OCI-LY7 (cell line): ENCODE measurements at regions not wholly inside any gene's neighbourhood (a gene's known extent, or its start where the extent isn't known, plus 50 kb on each side); places are given as distances from the start of the nearest gene placed in this dataset.
"Not testable (repeated sequence)": the region's sequence is repeated elsewhere in the genome, so short reads cannot be mapped to it uniquely, and the experiment has no call there.

Source experiments
- BruUV-seq: library from RNA; stranded (reverse); fragments of 400-500 nt; replicated peaks from 2 replicates; lab custom pipeline; 2021; lab: Mats Ljungman, UMichigan
- CTCF ChIA-PET: fragments of 300-600 bp; sonication (Branson Sonifier 250); formaldehyde crosslinking; loops from one replicate; lab custom pipeline; 2022; ENCODE audit warnings: antibody characterized with exemption; ENCODE audit not compliant: unreplicated experiment; lab: Charles Lee
- POLR2A ChIA-PET: fragments of 300-600 bp; sonication (Branson Sonifier 250); formaldehyde crosslinking; loops from one replicate; lab custom pipeline; 2022; ENCODE audit warnings: antibody characterized with exemption; lab: Charles Lee
- DNase-seq: peaks from one replicate; pipeline ENCODE4 v3.0.0-alpha.2; 2015; ENCODE audit warnings: low spot score
- H2AFZ ChIP-seq: fragments of 200-600 bp; sonication (generic), shearing (Covaris generic); 2 replicates; pipeline ENCODE4 v1.6.1; 2014; ENCODE audit warnings: mild to moderate bottlenecking, antibody characterized with exemption, low read length, moderate library complexity
- H3K27ac ChIP-seq: fragments of 200-600 bp; sonication (generic); 2 replicates; pipeline ENCODE4 v1.5.1; 2014; ENCODE audit warnings: mixed run types, low read depth, mild to moderate bottlenecking, moderate library complexity, low read length, inconsistent platforms; ENCODE audit not compliant: poor library complexity, severe bottlenecking
- H3K36me3 ChIP-seq: fragments of 200-600 bp; sonication (generic); 2 replicates; pipeline ENCODE4 v1.6.1; 2014; ENCODE audit warnings: mild to moderate bottlenecking, antibody characterized with exemption, low read length, moderate library complexity, mixed read lengths; ENCODE audit not compliant: insufficient read depth
- H3K4me1 ChIP-seq: fragments of 200-600 bp; sonication (generic); 2 replicates; pipeline ENCODE4 v1.5.1; 2014; ENCODE audit warnings: mild to moderate bottlenecking, low read length; ENCODE audit not compliant: insufficient read depth, poor library complexity, severe bottlenecking
- H3K4me2 ChIP-seq: fragments of 200-600 bp; sonication (generic); 2 replicates; pipeline ENCODE4 v1.6.1; 2014; ENCODE audit warnings: mild to moderate bottlenecking, low read length
- H3K4me3 ChIP-seq: fragments of 200-600 bp; sonication (generic); 2 replicates; pipeline ENCODE4 v1.5.1; 2014; ENCODE audit warnings: mild to moderate bottlenecking, low read depth, low read length; ENCODE audit not compliant: poor library complexity, severe bottlenecking
- H3K79me2 ChIP-seq: fragments of 200-600 bp; sonication (generic); 2 replicates; pipeline ENCODE4 v1.6.1; 2016; ENCODE audit warnings: low read depth, mild to moderate bottlenecking, low read length, moderate library complexity, mixed read lengths; ENCODE audit not compliant: insufficient read depth
- H3K9me2 ChIP-seq: fragments of 200-600 bp; sonication (generic); 2 replicates; pipeline ENCODE4 v1.6.1; 2016; ENCODE audit warnings: mild to moderate bottlenecking, low read length, mixed read lengths; ENCODE audit not compliant: insufficient read depth
- H3K9me3 ChIP-seq: fragments of 200-600 bp; sonication (generic); 2 replicates; pipeline ENCODE4 v1.6.1; 2014; ENCODE audit warnings: mild to moderate bottlenecking, mixed run types, low read length, mixed read lengths
- H4K20me1 ChIP-seq: fragments of 200-600 bp; sonication (generic); 2 replicates; pipeline ENCODE4 v1.6.1; 2014; ENCODE audit warnings: mild to moderate bottlenecking, antibody characterized with exemption, low read length, moderate library complexity, mixed read lengths; ENCODE audit not compliant: insufficient read depth
- EZH2phosphoT487 ChIP-seq: fragments of 200-600 bp; sonication (generic); IDR thresholded peaks from 2 replicates; pipeline ENCODE4 v1.6.1; 2018; ENCODE audit warnings: low read depth, borderline replicate concordance, mild to moderate bottlenecking, mixed run types, antibody characterized with exemption, low read length, moderate library complexity, mixed read lengths
- intact Hi-C: fragments of 100-400 bp; cut with micrococcal nuclease; formaldehyde crosslinking; loops from one replicate; pipeline ENCODE4 v1.10.0; 2022; ENCODE audit not compliant: unreplicated experiment
- TF ChIP-seq, protein P1 (sequence below): fragments of 200-600 bp; sonication (generic); conservative IDR thresholded peaks from 2 replicates; pipeline ENCODE4 v1.5.1; 2014; ENCODE audit warnings: mild to moderate bottlenecking, antibody characterized with exemption, low read length, moderate library complexity, mixed read lengths

DNA sequence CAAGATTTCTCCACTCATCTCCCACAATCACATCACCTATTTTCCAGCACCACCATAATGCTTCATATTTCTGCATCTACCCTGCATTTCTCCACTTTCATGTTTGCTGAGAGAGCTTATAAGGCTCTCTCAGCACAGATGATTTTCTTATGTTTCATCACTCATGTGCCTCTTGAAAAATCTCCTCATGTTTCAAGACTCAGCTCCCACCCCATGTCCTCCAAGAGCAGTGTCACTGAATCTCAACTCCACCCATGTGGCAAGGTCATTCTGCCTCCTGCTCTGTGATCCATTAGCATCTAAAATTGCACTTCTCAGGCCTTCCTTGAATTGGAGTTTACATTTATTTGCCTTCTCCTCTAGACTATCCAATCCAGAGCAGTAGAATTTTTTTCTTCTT lies 178.7 kb upstream of the IRAK1BP1 start:
- POLR2A ChIA-PET, result no interaction called here
- CTCF ChIA-PET, result no interaction called here

DNA sequence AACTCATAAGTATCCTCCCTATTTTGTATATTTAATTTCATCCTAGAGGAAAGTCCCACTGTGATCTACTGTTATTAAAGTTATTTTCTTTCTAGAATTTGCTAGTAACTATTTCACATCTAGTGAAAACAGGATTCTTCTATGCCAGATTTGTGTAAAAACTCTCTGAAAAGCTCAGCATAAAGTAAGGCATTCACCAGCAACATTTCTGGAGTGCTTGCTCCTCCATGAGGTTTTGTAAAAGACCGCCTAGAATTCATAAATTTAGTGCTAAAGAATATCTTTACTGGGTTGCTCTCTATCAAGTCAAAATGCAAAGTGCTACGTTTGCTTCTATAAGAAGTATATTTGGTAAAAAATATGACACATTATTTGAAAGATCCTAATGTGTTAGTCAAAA lies 173.5 kb upstream of the IRAK1BP1 start:
- DNase-seq, result no peak
- POLR2A ChIA-PET, result interaction anchor here (0.7 to 1.2 kb wide), 2 partner anchors 15 to 32 kb away, joined by 3 read pairs; no protein-coding TSS in a partner anchor
- Histone ChIP-seq H3K79me2 (no peaks in the 10 kb centered on the region), H3K4me2 (no peak overlapping the region), H2AFZ (no peak overlapping the region), H3K36me3 (no peaks in the 10 kb centered on the region), H3K9me3 (no peaks in the 10 kb centered on the region), H3K27ac (no peak overlapping the region), H3K4me1 (no peaks in the 10 kb centered on the region), H3K9me2 (no peaks in the 10 kb centered on the region), H3K4me3 (no peak overlapping the region), H4K20me1 (no peaks in the 10 kb centered on the region)
- intact Hi-C loops, result no loop called here
- CTCF ChIA-PET, result no interaction called here
- TF ChIP-seq EZH2phosphoT487, result no peak
- TF ChIP-seq, protein P1, sequence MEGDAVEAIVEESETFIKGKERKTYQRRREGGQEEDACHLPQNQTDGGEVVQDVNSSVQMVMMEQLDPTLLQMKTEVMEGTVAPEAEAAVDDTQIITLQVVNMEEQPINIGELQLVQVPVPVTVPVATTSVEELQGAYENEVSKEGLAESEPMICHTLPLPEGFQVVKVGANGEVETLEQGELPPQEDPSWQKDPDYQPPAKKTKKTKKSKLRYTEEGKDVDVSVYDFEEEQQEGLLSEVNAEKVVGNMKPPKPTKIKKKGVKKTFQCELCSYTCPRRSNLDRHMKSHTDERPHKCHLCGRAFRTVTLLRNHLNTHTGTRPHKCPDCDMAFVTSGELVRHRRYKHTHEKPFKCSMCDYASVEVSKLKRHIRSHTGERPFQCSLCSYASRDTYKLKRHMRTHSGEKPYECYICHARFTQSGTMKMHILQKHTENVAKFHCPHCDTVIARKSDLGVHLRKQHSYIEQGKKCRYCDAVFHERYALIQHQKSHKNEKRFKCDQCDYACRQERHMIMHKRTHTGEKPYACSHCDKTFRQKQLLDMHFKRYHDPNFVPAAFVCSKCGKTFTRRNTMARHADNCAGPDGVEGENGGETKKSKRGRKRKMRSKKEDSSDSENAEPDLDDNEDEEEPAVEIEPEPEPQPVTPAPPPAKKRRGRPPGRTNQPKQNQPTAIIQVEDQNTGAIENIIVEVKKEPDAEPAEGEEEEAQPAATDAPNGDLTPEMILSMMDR, result no peak
- no TSS peak for BruUV-seq

More for the DNA sequence above, 178.7 kb upstream of the IRAK1BP1 start:
- H3K4me3 ChIP-seq, result no peak overlapping the region
- no peaks in the 10 kb centered on the region for H3K9me2 ChIP-seq
- no peak overlapping the region for H3K27ac ChIP-seq
- H2AFZ ChIP-seq, result no peak overlapping the region
- no peak overlapping the region for H3K4me2 ChIP-seq
- TF ChIP-seq, protein P1, result no peak
- no peak for TF ChIP-seq EZH2phosphoT487
- H3K79me2 ChIP-seq, result no peaks in the 10 kb centered on the region
- no TSS peak for BruUV-seq
- no peak for DNase-seq
- H3K4me1 ChIP-seq, result no peaks in the 10 kb centered on the region
- no peaks in the 10 kb centered on the region for H3K36me3 ChIP-seq
- no peaks in the 10 kb centered on the region for H3K9me3 ChIP-seq
- intact Hi-C loops, result no loop called here
- H4K20me1 ChIP-seq, result no peaks in the 10 kb centered on the region

DNA sequence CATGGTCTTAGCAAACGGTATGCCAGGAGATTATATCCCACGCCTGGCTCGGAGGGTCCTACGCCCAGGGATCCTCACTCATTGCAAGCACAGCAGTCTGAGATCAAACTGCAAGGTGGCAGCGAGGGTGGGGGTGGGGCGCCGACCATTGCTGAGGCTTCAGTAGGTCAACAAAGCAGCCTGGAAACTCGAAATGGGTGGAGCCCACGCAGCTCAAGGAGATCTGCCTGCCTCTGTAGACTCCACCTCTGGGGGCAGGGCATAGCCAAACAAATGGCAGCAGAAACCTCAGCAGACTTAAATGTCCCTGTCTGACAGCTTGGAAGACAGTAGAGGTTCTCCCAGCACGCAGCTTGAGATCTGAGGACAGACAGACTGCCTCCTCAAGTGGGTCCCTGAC lies 172.7 kb upstream of the IRAK1BP1 start:
- CTCF ChIA-PET, H3K36me3 ChIP-seq, BruUV-seq, H3K9me2 ChIP-seq, H3K4me1 ChIP-seq, POLR2A ChIA-PET, H2AFZ ChIP-seq, H3K4me3 ChIP-seq, H3K79me2 ChIP-seq, intact Hi-C loops, H4K20me1 ChIP-seq, H3K4me2 ChIP-seq, H3K9me3 ChIP-seq, H3K27ac ChIP-seq, DNase-seq: not testable (repeated sequence)
